OCI-LY7 (cell line): ENCODE measurements at regions not wholly inside any gene's neighbourhood (a gene's known extent, or its start where the extent isn't known, plus 50 kb on each side); places are given as distances from the start of the nearest gene placed in this dataset.

Experiments used
- BruUV-seq: library from RNA; stranded (reverse); fragments of 400-500 nt; replicated peaks from 2 replicates; lab custom pipeline; 2021; lab: Mats Ljungman, UMichigan
- CTCF ChIA-PET: fragments of 300-600 bp; sonication (Branson Sonifier 250); formaldehyde crosslinking; loops from one replicate; lab custom pipeline; 2022; ENCODE audit warnings: antibody characterized with exemption; ENCODE audit not compliant: unreplicated experiment; lab: Charles Lee
- POLR2A ChIA-PET: fragments of 300-600 bp; sonication (Branson Sonifier 250); formaldehyde crosslinking; loops from one replicate; lab custom pipeline; 2022; ENCODE audit warnings: antibody characterized with exemption; lab: Charles Lee
- DNase-seq: peaks from one replicate; pipeline ENCODE4 v3.0.0-alpha.2; 2015; ENCODE audit warnings: low spot score
- H2AFZ ChIP-seq: fragments of 200-600 bp; sonication (generic), shearing (Covaris generic); 2 replicates; pipeline ENCODE4 v1.6.1; 2014; ENCODE audit warnings: mild to moderate bottlenecking, antibody characterized with exemption, low read length, moderate library complexity
- H3K27ac ChIP-seq: fragments of 200-600 bp; sonication (generic); 2 replicates; pipeline ENCODE4 v1.5.1; 2014; ENCODE audit warnings: mixed run types, low read depth, mild to moderate bottlenecking, moderate library complexity, low read length, inconsistent platforms; ENCODE audit not compliant: poor library complexity, severe bottlenecking
- H3K36me3 ChIP-seq: fragments of 200-600 bp; sonication (generic); 2 replicates; pipeline ENCODE4 v1.6.1; 2014; ENCODE audit warnings: mild to moderate bottlenecking, antibody characterized with exemption, low read length, moderate library complexity, mixed read lengths; ENCODE audit not compliant: insufficient read depth
- H3K4me1 ChIP-seq: fragments of 200-600 bp; sonication (generic); 2 replicates; pipeline ENCODE4 v1.5.1; 2014; ENCODE audit warnings: mild to moderate bottlenecking, low read length; ENCODE audit not compliant: insufficient read depth, poor library complexity, severe bottlenecking
- H3K4me2 ChIP-seq: fragments of 200-600 bp; sonication (generic); 2 replicates; pipeline ENCODE4 v1.6.1; 2014; ENCODE audit warnings: mild to moderate bottlenecking, low read length
- H3K4me3 ChIP-seq: fragments of 200-600 bp; sonication (generic); 2 replicates; pipeline ENCODE4 v1.5.1; 2014; ENCODE audit warnings: mild to moderate bottlenecking, low read depth, low read length; ENCODE audit not compliant: poor library complexity, severe bottlenecking
- H3K79me2 ChIP-seq: fragments of 200-600 bp; sonication (generic); 2 replicates; pipeline ENCODE4 v1.6.1; 2016; ENCODE audit warnings: low read depth, mild to moderate bottlenecking, low read length, moderate library complexity, mixed read lengths; ENCODE audit not compliant: insufficient read depth
- H3K9me2 ChIP-seq: fragments of 200-600 bp; sonication (generic); 2 replicates; pipeline ENCODE4 v1.6.1; 2016; ENCODE audit warnings: mild to moderate bottlenecking, low read length, mixed read lengths; ENCODE audit not compliant: insufficient read depth
- H3K9me3 ChIP-seq: fragments of 200-600 bp; sonication (generic); 2 replicates; pipeline ENCODE4 v1.6.1; 2014; ENCODE audit warnings: mild to moderate bottlenecking, mixed run types, low read length, mixed read lengths
- H4K20me1 ChIP-seq: fragments of 200-600 bp; sonication (generic); 2 replicates; pipeline ENCODE4 v1.6.1; 2014; ENCODE audit warnings: mild to moderate bottlenecking, antibody characterized with exemption, low read length, moderate library complexity, mixed read lengths; ENCODE audit not compliant: insufficient read depth
- CTCF ChIP-seq: fragments of 200-600 bp; sonication (generic); conservative IDR thresholded peaks from 2 replicates; pipeline ENCODE4 v1.5.1; 2014; ENCODE audit warnings: mild to moderate bottlenecking, antibody characterized with exemption, low read length, moderate library complexity, mixed read lengths
- EZH2phosphoT487 ChIP-seq: fragments of 200-600 bp; sonication (generic); IDR thresholded peaks from 2 replicates; pipeline ENCODE4 v1.6.1; 2018; ENCODE audit warnings: low read depth, borderline replicate concordance, mild to moderate bottlenecking, mixed run types, antibody characterized with exemption, low read length, moderate library complexity, mixed read lengths
- intact Hi-C: fragments of 100-400 bp; cut with micrococcal nuclease; formaldehyde crosslinking; loops from one replicate; pipeline ENCODE4 v1.10.0; 2022; ENCODE audit not compliant: unreplicated experiment

GRCh38 chr2:48134704-48135103, 179.8 kb upstream of the FOXN2 start:
- no peak overlapping the region for H3K4me2 ChIP-seq
- H3K27ac ChIP-seq, result no peak overlapping the region
- TF ChIP-seq CTCF, result no peak
- TF ChIP-seq EZH2phosphoT487, result no peak
- DNase-seq, result no peak
- H3K4me1 ChIP-seq, result no peaks in the 10 kb centered on the region
- no peak overlapping the region for H3K4me3 ChIP-seq
- no peak overlapping the region for H2AFZ ChIP-seq
- intact Hi-C loops, result no loop called here
- no peaks in the 10 kb centered on the region for H3K36me3 ChIP-seq
- H4K20me1 ChIP-seq, result no peaks in the 10 kb centered on the region
- H3K9me3 ChIP-seq, result no peaks in the 10 kb centered on the region
- no peaks in the 10 kb centered on the region for H3K9me2 ChIP-seq
- ChIA-PET CTCF (no interaction called here), POLR2A (interaction anchor here (0.6 kb wide), 1 partner anchor 11 kb away, joined by 3 read pairs; no protein-coding TSS in a partner anchor)
- no peaks in the 10 kb centered on the region for H3K79me2 ChIP-seq
- BruUV-seq, result no TSS peak

GRCh38 chr2:48135797-48136196, 178.7 kb upstream of the FOXN2 start:
- H3K4me3 ChIP-seq, result no peak overlapping the region
- no peaks in the 10 kb centered on the region for H3K79me2 ChIP-seq
- H3K4me1 ChIP-seq, result no peaks in the 10 kb centered on the region
- H4K20me1 ChIP-seq, result no peaks in the 10 kb centered on the region
- no peak overlapping the region for H2AFZ ChIP-seq
- no peak overlapping the region for H3K27ac ChIP-seq
- no peaks in the 10 kb centered on the region for H3K9me3 ChIP-seq
- no peaks in the 10 kb centered on the region for H3K9me2 ChIP-seq
- TF ChIP-seq CTCF, result no peak
- no peak for TF ChIP-seq EZH2phosphoT487
- intact Hi-C loops, result no loop called here
- CTCF ChIA-PET, result interaction anchor here (0.5 kb wide), 1 partner anchor 63 kb away, joined by 3 read pairs; no protein-coding TSS in a partner anchor
- H3K4me2 ChIP-seq, result no peak overlapping the region
- DNase-seq, result no peak
- H3K36me3 ChIP-seq, result no peaks in the 10 kb centered on the region
- no TSS peak for BruUV-seq
- POLR2A ChIA-PET, result no interaction called here

- ChIA-PET CTCF (no interaction called here), POLR2A (interaction anchor here (0.6 kb wide), 1 partner anchor 1513 kb away, joined by 4 read pairs; no protein-coding TSS in a partner anchor)
- no peaks in the 10 kb centered on the region for H4K20me1 ChIP-seq
- no peak for DNase-seq
- no peaks in the 10 kb centered on the region for H3K9me3 ChIP-seq
- no peak overlapping the region for H3K4me2 ChIP-seq
- TF ChIP-seq CTCF (no peak), EZH2phosphoT487 (no peak)
- BruUV-seq, result no TSS peak
- H3K36me3 ChIP-seq, result no peaks in the 10 kb centered on the region
- H3K4me1 ChIP-seq, result no peaks in the 10 kb centered on the region
- intact Hi-C loops, result no loop called here
- H3K4me3 ChIP-seq, result no peak overlapping the region
- H3K9me2 ChIP-seq, result no peaks in the 10 kb centered on the region
- no peak overlapping the region for H3K27ac ChIP-seq
- no peak overlapping the region for H2AFZ ChIP-seq
- H3K79me2 ChIP-seq, result no peaks in the 10 kb centered on the region
Measured at GRCh38 chr2:48137829-48138228, 176.7 kb upstream of the FOXN2 start.
